Breast epithelium (tissue), 4 donors: ENCODE measurements at regions not wholly inside any gene's neighbourhood (a gene's known extent, or its start where the extent isn't known, plus 50 kb on each side); places are given as distances from the start of the nearest gene placed in this dataset.

Experiments
- DNase-seq, 2 donors: peaks; one replicate each; pipeline ENCODE4 v3.0.0-alpha.2; 2019; ENCODE audit warnings: low spot score in 2 of 2
- H3K27ac ChIP-seq, 2 donors: fragments of 200-600 bp; sonication (generic) in 1 of 2; one replicate each; pipeline ENCODE4 v1.5.1; 2016 to 2019; ENCODE audit warnings: mild to moderate bottlenecking in 1 of 2
- H3K27me3 ChIP-seq, 2 donors: fragments of 200-600 bp; sonication (generic) in 1 of 2; one replicate each; pipeline versions ENCODE4 v1.5.1 to v1.6.0; 2017 to 2019; ENCODE audit warnings: control low read depth in 1 of 2, mild to moderate bottlenecking in 1 of 2
- H3K36me3 ChIP-seq: fragments of 200-600 bp; one replicate; pipeline ENCODE4 v1.5.1; 2019
- H3K4me1 ChIP-seq, 2 donors: fragments of 200-600 bp; sonication (generic); one replicate each; pipeline ENCODE4 v1.5.1; 2016 to 2019; ENCODE audit warnings: control low read depth in 1 of 2
- H3K4me3 ChIP-seq, 3 donors: fragments of 200-600 bp; sonication (generic); 1 replicate in 2 of 3; 2 replicates in 1 of 3; pipeline ENCODE4 v1.5.1; 2016 to 2019; ENCODE audit warnings: mild to moderate bottlenecking in 3 of 3, moderate library complexity in 2 of 3
- H3K9me3 ChIP-seq, 2 donors: fragments of 200-600 bp; sonication (generic) in 1 of 2; one replicate each; pipeline ENCODE4 v1.5.1; 2016 to 2019; ENCODE audit warnings: control low read depth in 1 of 2
- CTCF ChIP-seq, 3 donors: fragments of 450-650 bp; IDR thresholded peaks; one replicate each; pipeline ENCODE4 v1.5.1; 2016 to 2017; ENCODE audit warnings: antibody characterized with exemption in 3 of 3, mild to moderate bottlenecking in 3 of 3, moderate library complexity in 3 of 3
- POLR2A ChIP-seq: fragments of 450-650 bp; IDR thresholded peaks from one replicate; pipeline ENCODE4 v1.6.1; 2016; ENCODE audit warnings: antibody characterized with exemption, mild to moderate bottlenecking, moderate library complexity
- POLR2AphosphoS5 ChIP-seq, 3 donors: sonication (generic); formaldehyde crosslinking; IDR thresholded peaks; one replicate each; pipeline ENCODE4 v1.6.1; 2017; ENCODE audit warnings: antibody characterized with exemption in 3 of 3
- intact Hi-C: fragments of 100-400 bp; cut with DNase I; formaldehyde crosslinking; loops from one replicate; pipeline ENCODE4 v1.15.1; 2023; ENCODE audit warnings: low total_unique reads

GRCh38 chr5:10876006-10876744, 115.1 kb upstream of the DAP start:
- intact Hi-C loops: no loop called here
- Histone ChIP-seq H3K4me3 (no peak overlapping the region), H3K27me3 (no peaks in the 10 kb centered on the region), H3K36me3 (no peaks in the 10 kb centered on the region), H3K4me1 (no peaks in the 10 kb centered on the region), H3K9me3 (no peaks in the 10 kb centered on the region), H3K27ac (no peak overlapping the region)
- no peak for DNase-seq
- TF ChIP-seq POLR2AphosphoS5 (IDR thresholded peaks at IDR 0.05) (no peak), POLR2A (no peak), CTCF (IDR thresholded peaks at IDR 0.05) (no peak)

GRCh38 chr5:10875201-10875768, 114.3 kb upstream of the DAP start:
- H3K4me3 ChIP-seq: no peak overlapping the region
- intact Hi-C loops: no loop called here
- no peak overlapping the region for H3K27ac ChIP-seq
- no peak for DNase-seq
- H3K36me3 ChIP-seq: no peaks in the 10 kb centered on the region
- no peaks in the 10 kb centered on the region for H3K4me1 ChIP-seq
- H3K27me3 ChIP-seq: no peaks in the 10 kb centered on the region
- no peaks in the 10 kb centered on the region for H3K9me3 ChIP-seq
- TF ChIP-seq POLR2A: no peak
- TF ChIP-seq POLR2AphosphoS5 (IDR thresholded peaks at IDR 0.05): no peak
- no peak for TF ChIP-seq CTCF (IDR thresholded peaks at IDR 0.05)

GRCh38 chr5:10874541-10874940, 113.5 kb upstream of the DAP start:
- intact Hi-C loops: no loop called here
- Histone ChIP-seq H3K9me3 (no peaks in the 10 kb centered on the region), H3K4me1 (no peaks in the 10 kb centered on the region), H3K27me3 (no peaks in the 10 kb centered on the region), H3K36me3 (no peaks in the 10 kb centered on the region), H3K4me3 (no peak overlapping the region), H3K27ac (no peak overlapping the region)
- TF ChIP-seq POLR2AphosphoS5 (IDR thresholded peaks at IDR 0.05): no peak
- DNase-seq: no peak

GRCh38 chr5:10870791-10871190, 109.8 kb upstream of the DAP start:
- Histone ChIP-seq H3K27me3 (no peaks in the 10 kb centered on the region), H3K27ac (no peak overlapping the region), H3K36me3 (no peaks in the 10 kb centered on the region), H3K4me1 (no peaks in the 10 kb centered on the region), H3K9me3 (no peaks in the 10 kb centered on the region), H3K4me3 (no peak overlapping the region)
- DNase-seq: no peak
- no peak for TF ChIP-seq POLR2A
- TF ChIP-seq CTCF (IDR thresholded peaks at IDR 0.05): no peak
- TF ChIP-seq POLR2AphosphoS5 (IDR thresholded peaks at IDR 0.05): no peak
- intact Hi-C loops: no loop called here

GRCh38 chr5:10868956-10869355, 107.9 kb upstream of the DAP start:
- no peaks in the 10 kb centered on the region for H3K9me3 ChIP-seq

More at GRCh38 chr5:10868956-10869355, 107.9 kb upstream of the DAP start:
- TF ChIP-seq CTCF (IDR thresholded peaks at IDR 0.05) (no peak), POLR2AphosphoS5 (IDR thresholded peaks at IDR 0.05) (no peak), POLR2A (no peak)
- Histone ChIP-seq H3K27ac (no peak overlapping the region), H3K27me3 (no peaks in the 10 kb centered on the region), H3K4me1 (no peaks in the 10 kb centered on the region), H3K4me3 (no peak overlapping the region), H3K36me3 (no peaks in the 10 kb centered on the region)
- no peak for DNase-seq
- intact Hi-C loops: no loop called here
